PC-9 (cell line): ENCODE measurements at regions not wholly inside any gene's neighbourhood (a gene's known extent, or its start where the extent isn't known, plus 50 kb on each side); places are given as distances from the start of the nearest gene placed in this dataset.

ENCODE experiments used
- BruUV-seq: library from RNA; stranded (reverse); fragments of 400-500 nt; replicated peaks from 2 replicates; lab custom pipeline; 2021; lab: Mats Ljungman, UMichigan
- CTCF ChIA-PET: fragments of 300-600 bp; sonication (Branson Sonifier 250); formaldehyde crosslinking; loops from one replicate; lab custom pipeline; 2022; ENCODE audit warnings: antibody characterized with exemption; lab: Charles Lee
- POLR2A ChIA-PET: fragments of 300-600 bp; sonication (Branson Sonifier 250); formaldehyde crosslinking; loops from one replicate; lab custom pipeline; 2022; ENCODE audit warnings: antibody characterized with exemption; ENCODE audit not compliant: unreplicated experiment; lab: Charles Lee
- DNase-seq, 2 experiments: peaks; one replicate each; pipeline versions ENCODE4 v3.0.0 to v3.0.0-alpha.2; 2015 to 2022; ENCODE audit warnings: mixed read lengths in 1 of 2
- H2AFZ ChIP-seq: fragments of 200-600 bp; sonication (generic); 2 replicates; pipeline ENCODE4 v1.8.1; 2017; ENCODE audit warnings: antibody characterized with exemption
- H3F3A ChIP-seq: fragments of 200-600 bp; sonication (generic); 2 replicates; pipeline ENCODE4 v1.8.1; 2017; ENCODE audit warnings: antibody characterized with exemption, mild to moderate bottlenecking, low read depth; ENCODE audit not compliant: insufficient read depth
- H3K27ac ChIP-seq: fragments of 200-600 bp; sonication (generic); 2 replicates; pipeline ENCODE4 v1.6.1; 2016; ENCODE audit warnings: mixed run types
- H3K27me3 ChIP-seq: fragments of 200-600 bp; sonication (generic); 2 replicates; pipeline ENCODE4 v1.6.1; 2016; ENCODE audit warnings: low read depth, mixed run types; ENCODE audit not compliant: insufficient read depth
- H3K36me3 ChIP-seq: fragments of 200-600 bp; sonication (generic); 2 replicates; pipeline ENCODE4 v1.6.1; 2016; ENCODE audit warnings: low read depth, mixed run types
- H3K4me1 ChIP-seq: fragments of 200-600 bp; sonication (generic); replicated peaks from 2 replicates; pipeline ENCODE4 v1.6.1; 2016; ENCODE audit warnings: mixed run types; ENCODE audit not compliant: insufficient read depth
- H3K4me2 ChIP-seq: fragments of 200-600 bp; sonication (generic); 2 replicates; pipeline ENCODE4 v1.6.1; 2017; ENCODE audit warnings: mixed run types
- H3K4me3 ChIP-seq: fragments of 200-600 bp; sonication (generic); 2 replicates; pipeline ENCODE4 v1.6.1; 2016; ENCODE audit warnings: mixed run types
- H3K79me2 ChIP-seq: fragments of 200-600 bp; sonication (generic); 2 replicates; pipeline ENCODE4 v1.6.1; 2017; ENCODE audit warnings: low read depth, mixed run types
- H3K9me2 ChIP-seq: fragments of 200-600 bp; sonication (generic); 2 replicates; pipeline ENCODE4 v1.8.1; 2017; ENCODE audit warnings: mild to moderate bottlenecking; ENCODE audit not compliant: insufficient read depth
- H3K9me3 ChIP-seq: fragments of 200-600 bp; sonication (generic); 2 replicates; pipeline ENCODE4 v1.8.1; 2016; ENCODE audit warnings: low read depth; ENCODE audit not compliant: insufficient read depth
- H4K20me1 ChIP-seq: fragments of 200-600 bp; sonication (generic); 2 replicates; pipeline ENCODE4 v1.8.1; 2017; ENCODE audit not compliant: insufficient read depth
- EZH2 ChIP-seq: fragments of 200-600 bp; sonication (generic); IDR thresholded peaks from 2 replicates; pipeline ENCODE4 v1.8.0; 2017; ENCODE audit warnings: antibody characterized with exemption, low read depth
- intact Hi-C: fragments of 100-400 bp; cut with micrococcal nuclease; formaldehyde crosslinking; loops from one replicate; pipeline ENCODE4 v1.10.0; 2022; ENCODE audit not compliant: unreplicated experiment
- TF ChIP-seq, protein P1 (sequence below): fragments of 200-600 bp; sonication (generic); conservative IDR thresholded peaks from 2 replicates; pipeline ENCODE4 v1.6.1; 2017; ENCODE audit warnings: mixed run types, antibody characterized with exemption, mild to moderate bottlenecking, moderate library complexity

DNA sequence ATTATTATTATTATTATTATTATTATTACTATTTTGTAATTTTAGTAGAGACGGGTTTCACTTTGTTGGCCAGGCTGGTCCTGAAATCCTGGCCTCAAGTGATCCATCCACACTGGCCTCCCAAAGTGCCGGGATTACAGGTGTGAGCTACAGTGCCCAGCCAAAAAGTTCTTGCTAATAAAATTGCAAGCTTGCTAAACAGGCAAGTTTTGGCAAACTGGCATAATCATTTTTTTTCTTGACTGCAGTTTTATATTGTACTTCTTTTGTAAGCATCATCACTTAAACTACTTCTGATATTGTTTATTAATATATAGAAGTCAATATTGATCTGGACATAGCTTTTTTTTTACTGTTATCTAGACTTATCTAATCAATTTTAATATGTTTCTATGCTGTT, 536.4 kb downstream of the LRFN5 start:
- intact Hi-C loops: no loop called here
- Histone ChIP-seq H3F3A (no peaks in the 10 kb centered on the region), H3K9me3 (no peaks in the 10 kb centered on the region), H3K27me3 (no peaks in the 10 kb centered on the region), H3K4me2 (no peak overlapping the region), H3K79me2 (no peaks in the 10 kb centered on the region), H2AFZ (no peak overlapping the region), H4K20me1 (no peaks in the 10 kb centered on the region), H3K4me3 (no peak overlapping the region), H3K36me3 (no peaks in the 10 kb centered on the region), H3K4me1 (no peaks in the 10 kb centered on the region), H3K9me2 (no peaks in the 10 kb centered on the region), H3K27ac (no peak overlapping the region)
- no TSS peak for BruUV-seq
- DNase-seq: no peak
- no peak for TF ChIP-seq EZH2
- TF ChIP-seq, protein P1, sequence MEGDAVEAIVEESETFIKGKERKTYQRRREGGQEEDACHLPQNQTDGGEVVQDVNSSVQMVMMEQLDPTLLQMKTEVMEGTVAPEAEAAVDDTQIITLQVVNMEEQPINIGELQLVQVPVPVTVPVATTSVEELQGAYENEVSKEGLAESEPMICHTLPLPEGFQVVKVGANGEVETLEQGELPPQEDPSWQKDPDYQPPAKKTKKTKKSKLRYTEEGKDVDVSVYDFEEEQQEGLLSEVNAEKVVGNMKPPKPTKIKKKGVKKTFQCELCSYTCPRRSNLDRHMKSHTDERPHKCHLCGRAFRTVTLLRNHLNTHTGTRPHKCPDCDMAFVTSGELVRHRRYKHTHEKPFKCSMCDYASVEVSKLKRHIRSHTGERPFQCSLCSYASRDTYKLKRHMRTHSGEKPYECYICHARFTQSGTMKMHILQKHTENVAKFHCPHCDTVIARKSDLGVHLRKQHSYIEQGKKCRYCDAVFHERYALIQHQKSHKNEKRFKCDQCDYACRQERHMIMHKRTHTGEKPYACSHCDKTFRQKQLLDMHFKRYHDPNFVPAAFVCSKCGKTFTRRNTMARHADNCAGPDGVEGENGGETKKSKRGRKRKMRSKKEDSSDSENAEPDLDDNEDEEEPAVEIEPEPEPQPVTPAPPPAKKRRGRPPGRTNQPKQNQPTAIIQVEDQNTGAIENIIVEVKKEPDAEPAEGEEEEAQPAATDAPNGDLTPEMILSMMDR: no peak
- ChIA-PET POLR2A (no interaction called here), CTCF (no interaction called here)

DNA sequence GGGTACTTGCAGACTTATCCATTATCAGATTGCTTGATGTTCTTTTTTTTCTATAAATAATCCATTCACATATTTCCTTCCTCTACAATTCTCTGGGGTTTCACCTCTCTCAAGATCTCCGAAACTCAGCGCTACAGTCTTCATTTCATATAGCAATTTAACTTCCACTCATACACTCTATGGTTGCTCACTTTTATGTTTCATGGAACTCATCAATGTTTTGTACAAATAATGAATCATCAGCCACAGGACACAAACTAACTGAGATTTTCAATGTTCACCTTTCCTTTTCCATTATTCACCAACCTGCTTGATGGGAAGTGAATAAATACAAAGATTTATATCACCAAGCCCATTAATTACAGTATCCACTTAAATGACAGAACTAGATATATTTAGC, 534.7 kb downstream of the LRFN5 start:
- no peaks in the 10 kb centered on the region for H3K9me2 ChIP-seq
- H3K9me3 ChIP-seq: no peaks in the 10 kb centered on the region
- H3K27ac ChIP-seq: no peak overlapping the region
- H3K27me3 ChIP-seq: no peaks in the 10 kb centered on the region
- no peaks in the 10 kb centered on the region for H3F3A ChIP-seq
- no peaks in the 10 kb centered on the region for H3K4me1 ChIP-seq
- H3K79me2 ChIP-seq: no peaks in the 10 kb centered on the region
- no TSS peak for BruUV-seq
- intact Hi-C loops: no loop called here
- no peak for DNase-seq
- CTCF ChIA-PET: no interaction called here
- POLR2A ChIA-PET: no interaction called here
- TF ChIP-seq, protein P1: no peak
- TF ChIP-seq EZH2: no peak
- no peak overlapping the region for H3K4me2 ChIP-seq
- no peak overlapping the region for H2AFZ ChIP-seq
- H3K4me3 ChIP-seq: no peak overlapping the region
- no peaks in the 10 kb centered on the region for H3K36me3 ChIP-seq
- H4K20me1 ChIP-seq: no peaks in the 10 kb centered on the region

DNA sequence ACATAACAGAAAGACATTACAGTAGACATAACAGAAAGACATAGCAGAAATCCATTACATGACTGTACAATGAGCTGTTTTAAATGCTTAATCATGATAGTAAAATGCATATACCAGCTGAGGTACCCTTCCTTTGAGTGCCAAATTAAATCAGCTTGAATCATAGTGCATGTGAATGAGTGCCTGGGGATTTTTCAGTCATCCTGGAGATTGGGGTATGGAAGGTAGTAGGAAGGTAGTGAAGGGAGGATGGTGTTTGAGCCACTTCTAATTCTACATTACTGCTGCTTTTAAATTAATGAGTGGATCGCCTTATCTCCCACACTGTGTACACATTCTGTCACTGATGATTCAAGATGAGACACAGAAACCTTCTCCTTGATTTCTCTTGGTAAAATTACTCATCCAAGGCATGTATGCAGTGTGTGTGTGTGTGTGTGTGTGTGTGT, 534.2 kb downstream of the LRFN5 start:
- ChIA-PET CTCF (no interaction called here), POLR2A (no interaction called here)
- Histone ChIP-seq H3K27ac (no peak overlapping the region), H3K36me3 (no peaks in the 10 kb centered on the region), H3K4me3 (no peak overlapping the region), H4K20me1 (no peaks in the 10 kb centered on the region), H3K27me3 (no peaks in the 10 kb centered on the region), H3K4me1 (no peaks in the 10 kb centered on the region), H3K9me3 (no peaks in the 10 kb centered on the region), H3F3A (no peaks in the 10 kb centered on the region), H3K9me2 (no peaks in the 10 kb centered on the region), H3K4me2 (no peak overlapping the region), H3K79me2 (no peaks in the 10 kb centered on the region), H2AFZ (no peak overlapping the region)
- intact Hi-C loops: no loop called here
- DNase-seq: no peak
- no TSS peak for BruUV-seq
- no peak for TF ChIP-seq EZH2
- TF ChIP-seq, protein P1: no peak
